HFFc6 (cell line): ENCODE measurements at regions not wholly inside any gene's neighbourhood (a gene's known extent, or its start where the extent isn't known, plus 50 kb on each side); places are given as distances from the start of the nearest gene placed in this dataset.

Experiments
- DNase-seq: peaks from one replicate; pipeline ENCODE4 v3.0.0-alpha.2; 2018
- H3K27ac Mint-ChIP-seq: 2 replicates; pipeline ENCODE4 v1.8.0; 2020; ENCODE audit warnings: mild to moderate bottlenecking, mixed read lengths
- H3K27me3 Mint-ChIP-seq: 2 replicates; pipeline ENCODE4 v1.8.0; 2021; ENCODE audit warnings: mild to moderate bottlenecking, moderate library complexity, mixed read lengths; ENCODE audit not compliant: insufficient read depth
- H3K36me3 Mint-ChIP-seq: 2 replicates; pipeline ENCODE4 v1.8.0; 2021; ENCODE audit warnings: low read depth, mixed read lengths
- H3K4me1 Mint-ChIP-seq: 2 replicates; pipeline ENCODE4 v1.8.0; 2020; ENCODE audit warnings: low read depth, mixed read lengths
- H3K4me3 Mint-ChIP-seq: 2 replicates; pipeline ENCODE4 v1.8.0; 2020; ENCODE audit warnings: mild to moderate bottlenecking, moderate library complexity, mixed read lengths
- H3K9me3 Mint-ChIP-seq: 2 replicates; pipeline ENCODE4 v1.8.0; 2020; ENCODE audit warnings: mild to moderate bottlenecking, mixed read lengths
- TF ChIP-seq, protein P1 (sequence below): fragments of 200-600 bp; sonication (generic); IDR thresholded peaks from 2 replicates; pipeline ENCODE4 v1.5.0; 2021; ENCODE audit warnings: antibody characterized with exemption, mild to moderate bottlenecking

DNA sequence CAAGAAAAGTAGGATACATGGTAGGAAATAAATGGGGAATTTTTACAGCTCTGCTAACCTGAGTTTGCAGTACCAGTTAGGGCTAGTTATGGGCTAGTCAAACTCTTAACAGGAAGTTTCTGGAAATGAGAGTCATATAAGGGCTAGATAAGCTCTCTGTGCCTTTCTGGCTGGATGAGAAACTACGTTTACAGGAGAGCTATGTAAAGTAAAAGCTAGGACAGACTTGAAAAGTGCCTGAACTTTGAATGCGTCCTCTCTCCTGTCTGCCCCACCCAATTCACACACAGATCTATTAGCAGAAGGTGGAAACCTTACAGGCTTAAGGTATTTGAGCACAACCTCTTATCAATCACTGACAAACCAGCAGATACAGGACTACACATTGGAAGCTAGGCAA is 167.1 kb downstream of the SNX19 start:
- no peaks in the 10 kb centered on the region for H3K4me1 Mint-ChIP-seq
- TF ChIP-seq, protein P1, sequence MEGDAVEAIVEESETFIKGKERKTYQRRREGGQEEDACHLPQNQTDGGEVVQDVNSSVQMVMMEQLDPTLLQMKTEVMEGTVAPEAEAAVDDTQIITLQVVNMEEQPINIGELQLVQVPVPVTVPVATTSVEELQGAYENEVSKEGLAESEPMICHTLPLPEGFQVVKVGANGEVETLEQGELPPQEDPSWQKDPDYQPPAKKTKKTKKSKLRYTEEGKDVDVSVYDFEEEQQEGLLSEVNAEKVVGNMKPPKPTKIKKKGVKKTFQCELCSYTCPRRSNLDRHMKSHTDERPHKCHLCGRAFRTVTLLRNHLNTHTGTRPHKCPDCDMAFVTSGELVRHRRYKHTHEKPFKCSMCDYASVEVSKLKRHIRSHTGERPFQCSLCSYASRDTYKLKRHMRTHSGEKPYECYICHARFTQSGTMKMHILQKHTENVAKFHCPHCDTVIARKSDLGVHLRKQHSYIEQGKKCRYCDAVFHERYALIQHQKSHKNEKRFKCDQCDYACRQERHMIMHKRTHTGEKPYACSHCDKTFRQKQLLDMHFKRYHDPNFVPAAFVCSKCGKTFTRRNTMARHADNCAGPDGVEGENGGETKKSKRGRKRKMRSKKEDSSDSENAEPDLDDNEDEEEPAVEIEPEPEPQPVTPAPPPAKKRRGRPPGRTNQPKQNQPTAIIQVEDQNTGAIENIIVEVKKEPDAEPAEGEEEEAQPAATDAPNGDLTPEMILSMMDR = no peak
- no peak for DNase-seq
- H3K9me3 Mint-ChIP-seq = peaks cover 3% of the 10 kb centered on the region; the same call in 1 of the 2 replicates
- H3K36me3 Mint-ChIP-seq = peaks cover 16% of the 10 kb centered on the region
- no peak overlapping the region for H3K4me3 Mint-ChIP-seq
- peaks cover 3% of the 10 kb centered on the region for H3K27me3 Mint-ChIP-seq
- no peak overlapping the region for H3K27ac Mint-ChIP-seq

DNA sequence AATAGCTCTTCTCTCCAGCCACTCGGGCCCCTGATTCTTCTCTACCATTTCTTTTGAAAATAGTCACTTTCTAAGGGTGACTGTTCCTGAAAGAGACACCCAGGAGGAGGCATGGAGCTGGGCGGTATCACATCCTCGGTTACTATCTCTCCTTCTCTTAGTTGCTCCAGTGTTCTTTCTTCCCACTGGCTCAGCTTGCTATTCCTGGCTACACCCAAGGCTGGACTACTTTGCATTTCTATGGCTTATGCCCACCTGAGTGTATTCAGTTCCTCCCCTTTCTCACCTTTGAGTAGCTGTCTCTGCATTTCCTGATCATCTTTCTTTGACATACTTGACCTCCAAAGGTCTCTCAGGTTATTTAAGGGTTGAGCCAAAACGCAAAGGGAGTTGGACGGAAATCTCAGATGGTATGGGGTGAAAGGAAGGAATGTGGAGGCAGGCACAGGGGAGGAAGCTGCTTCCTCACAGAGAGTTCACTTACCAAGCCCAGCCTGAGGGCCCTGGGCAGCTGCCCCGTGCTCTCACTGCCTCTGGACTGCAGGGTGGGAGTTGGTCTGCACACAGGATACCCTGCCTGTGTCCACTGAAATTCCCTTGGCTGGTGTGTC is 155.7 kb downstream of the SNX19 start:
- Mint-ChIP-seq H3K27me3 (peaks cover 45% of the 10 kb centered on the region), H3K36me3 (no peaks in the 10 kb centered on the region), H3K9me3 (no peaks in the 10 kb centered on the region), H3K4me3 (no peak overlapping the region), H3K4me1 (peaks cover 20% of the 10 kb centered on the region), H3K27ac (no peak overlapping the region)
- TF ChIP-seq, protein P1 = no peak
- DNase-seq = no peak

DNA sequence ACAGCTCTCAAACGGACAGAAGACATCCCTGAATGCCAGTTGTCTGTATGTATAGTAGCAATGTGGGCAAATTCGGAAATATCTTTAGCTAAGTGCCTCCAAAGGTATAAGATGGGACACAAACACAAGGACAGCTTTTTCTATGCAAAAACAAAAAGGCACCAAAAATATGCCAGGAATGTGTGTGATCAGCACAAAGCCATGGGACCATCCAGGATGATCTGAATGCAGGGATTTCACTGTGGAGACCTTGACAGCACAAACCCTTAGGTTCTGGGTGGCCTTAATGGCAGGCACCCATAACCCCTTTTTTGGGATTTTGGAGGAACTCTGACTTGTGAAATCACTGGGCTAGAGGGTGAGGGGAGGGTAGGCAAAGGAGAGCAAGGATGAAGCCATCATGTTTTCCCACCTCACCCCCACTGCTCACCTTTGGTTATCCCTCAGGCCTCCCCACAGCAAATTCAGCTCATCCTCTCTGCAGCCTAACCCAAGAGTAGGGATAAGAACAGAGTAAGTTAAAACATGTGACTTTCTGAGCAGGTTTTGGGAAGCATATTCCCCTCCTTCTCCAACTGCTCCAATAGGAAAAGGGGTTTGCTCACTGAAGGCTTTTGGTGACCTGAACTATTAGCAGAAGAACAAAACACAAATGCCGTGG is 154.6 kb downstream of the SNX19 start:
- peaks cover 51% of the 10 kb centered on the region for H3K27me3 Mint-ChIP-seq
- TF ChIP-seq, protein P1 = no peak
- H3K4me3 Mint-ChIP-seq = no peak overlapping the region
- H3K4me1 Mint-ChIP-seq = peaks cover 31% of the 10 kb centered on the region
- H3K9me3 Mint-ChIP-seq = no peaks in the 10 kb centered on the region
- no peaks in the 10 kb centered on the region for H3K36me3 Mint-ChIP-seq
- H3K27ac Mint-ChIP-seq = no peak overlapping the region
- DNase-seq = no peak

DNA sequence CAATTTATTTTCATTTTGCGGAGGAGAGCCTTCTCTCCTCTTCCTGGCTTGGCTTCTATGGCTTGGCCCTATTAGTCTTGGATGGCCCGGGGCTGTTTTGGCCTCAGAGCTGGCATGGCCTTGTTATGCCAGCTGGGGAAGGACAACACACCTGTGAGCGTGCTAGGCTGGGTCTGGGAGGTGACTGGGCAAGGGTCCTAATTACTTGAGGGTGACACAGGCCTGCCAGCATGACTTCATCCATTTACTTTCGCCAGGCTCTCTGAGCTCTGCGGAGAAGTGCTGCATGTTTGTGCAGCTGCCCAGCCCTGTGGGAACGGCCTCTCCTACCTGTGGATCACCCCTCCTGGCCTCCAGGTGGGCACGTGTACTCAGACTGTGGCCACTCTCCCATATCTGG is 153.6 kb downstream of the SNX19 start:
- TF ChIP-seq, protein P1 = no peak
- H3K9me3 Mint-ChIP-seq = no peaks in the 10 kb centered on the region
- DNase-seq = no peak
- H3K36me3 Mint-ChIP-seq = no peaks in the 10 kb centered on the region
- H3K27me3 Mint-ChIP-seq = peaks cover 52% of the 10 kb centered on the region
- peaks cover 32% of the 10 kb centered on the region for H3K4me1 Mint-ChIP-seq
- no peak overlapping the region for H3K27ac Mint-ChIP-seq
- no peak overlapping the region for H3K4me3 Mint-ChIP-seq

DNA sequence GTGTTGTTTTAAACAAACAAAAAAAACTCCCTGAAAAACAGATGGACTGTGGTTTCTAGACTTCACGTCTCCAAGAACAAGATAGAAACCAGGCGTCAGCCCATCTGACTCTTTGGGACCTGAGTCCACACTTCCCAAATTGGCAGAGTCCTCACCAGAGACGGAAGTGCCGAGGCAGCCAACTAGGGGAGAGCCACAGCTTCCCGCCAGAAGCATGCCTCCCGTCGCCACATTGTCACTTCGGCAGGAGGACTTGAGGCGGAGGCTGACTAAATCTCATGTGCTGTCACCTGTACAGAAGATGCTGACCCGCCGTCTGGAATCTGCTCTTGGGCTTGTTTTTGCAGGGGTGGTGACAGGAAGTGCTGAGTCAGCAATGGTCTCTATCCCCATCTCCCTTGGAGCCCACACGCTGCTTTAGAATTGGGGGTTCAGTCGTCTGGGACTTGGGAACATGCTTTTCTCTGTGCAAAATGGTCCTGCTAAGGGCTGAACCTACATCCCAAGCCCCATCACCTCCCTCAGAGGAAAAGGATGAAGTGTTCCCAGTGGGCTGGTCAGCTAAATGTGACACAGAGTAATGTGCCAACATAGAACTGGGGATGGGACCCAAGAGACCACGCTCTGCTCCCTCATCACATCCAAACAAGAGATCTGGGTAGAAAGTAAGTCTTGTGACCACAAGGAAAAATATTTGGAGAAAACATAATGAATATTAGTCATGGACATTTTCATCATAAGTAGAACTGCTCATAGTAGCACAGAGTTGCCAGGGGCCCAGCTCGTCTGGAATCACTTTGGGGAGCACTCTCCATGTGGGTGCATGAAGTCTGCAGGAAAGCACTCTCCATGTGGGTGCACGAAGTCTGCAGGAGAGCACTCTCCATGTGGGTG is 152.9 kb downstream of the SNX19 start:
- Mint-ChIP-seq H3K36me3 (no peaks in the 10 kb centered on the region), H3K9me3 (no peaks in the 10 kb centered on the region), H3K27me3 (peaks cover 49% of the 10 kb centered on the region), H3K4me1 (peaks cover 32% of the 10 kb centered on the region), H3K27ac (no peak overlapping the region), H3K4me3 (no peak overlapping the region)
- no peak for DNase-seq
- TF ChIP-seq, protein P1 = no peak
